ENCODE measurements at regions not wholly inside any gene's neighbourhood (a gene's known extent, or its start where the extent isn't known, plus 50 kb on each side); places are given as distances from the start of the nearest gene placed in this dataset.
"Not testable (repeated sequence)": the region's sequence is repeated elsewhere in the genome, so short reads cannot be mapped to it uniquely, and the experiment has no call there.

GRCh38 chr9:66269783-66270182 lies 532.8 kb downstream of the FOXD4L4 start:
- peak overlapping the region; percentile 21 for H3K4me3 ChIP-seq (ENCODE audit: low read length)
- DNase-seq (ENCODE audit: low read depth) = not testable (repeated sequence)

- H3K4me3 ChIP-seq (ENCODE audit: low read length); DNase-seq (ENCODE audit: low read depth): not testable (repeated sequence)
These were observed 541.9 kb downstream of the FOXD4L4 start for GRCh38 chr9:66278809-66279208.
